ENCODE measurements at regions not wholly inside any gene's neighbourhood (a gene's known extent, or its start where the extent isn't known, plus 50 kb on each side); places are given as distances from the start of the nearest gene placed in this dataset.

- H3K4me2 ChIP-seq (ENCODE audit: insufficient read depth, low read length), result no peak overlapping the region
These were observed 53.9 kb upstream of the CAV2 start for GRCh38 chr7:116445447-116446211.

GRCh38 chr7:116446212-116446855 lies 53.2 kb upstream of the CAV2 start:
- peaks cover 43% of the 10 kb centered on the region for H3K4me1 ChIP-seq (ENCODE audit: insufficient read depth, low read length)
- no peak for TF ChIP-seq CTCF (IDR thresholded peaks at IDR 0.05; ENCODE audit: extremely low read depth, low read depth, low read length)
- no peaks in the 10 kb centered on the region for H3K36me3 ChIP-seq (ENCODE audit: insufficient read depth, low read length)
- DNase-seq (ENCODE audit: insufficient read length, low spot score, missing footprints), result no peak
- H3K4me2 ChIP-seq (ENCODE audit: insufficient read depth, low read length), result no peak overlapping the region
- H3K27ac ChIP-seq (ENCODE audit: low read depth, low read length), result no peak overlapping the region
- peak overlapping the region; percentile 19 for H2AFZ ChIP-seq (ENCODE audit: low read length)
- H3K9me3 ChIP-seq (ENCODE audit: low read depth, low read length), result no peaks in the 10 kb centered on the region
- H4K20me1 ChIP-seq (ENCODE audit: insufficient read depth, low read length), result no peaks in the 10 kb centered on the region
- no peak overlapping the region for H3K4me3 ChIP-seq (ENCODE audit: insufficient read depth, low read length)
- no peaks in the 10 kb centered on the region for H3K27me3 ChIP-seq (ENCODE audit: insufficient read depth, low read length)
- no peaks in the 10 kb centered on the region for H3K79me2 ChIP-seq (ENCODE audit: insufficient read depth, low read length)

More at GRCh38 chr7:116445447-116446211, 53.9 kb upstream of the CAV2 start:
- Histone ChIP-seq H3K27me3 (ENCODE audit: insufficient read depth, low read length) (no peaks in the 10 kb centered on the region), H2AFZ (ENCODE audit: low read length) (no peak overlapping the region), H4K20me1 (ENCODE audit: insufficient read depth, low read length) (no peaks in the 10 kb centered on the region), H3K9me3 (ENCODE audit: low read depth, low read length) (no peaks in the 10 kb centered on the region), H3K27ac (ENCODE audit: low read depth, low read length) (no peak overlapping the region), H3K4me3 (ENCODE audit: insufficient read depth, low read length) (no peak overlapping the region), H3K36me3 (ENCODE audit: insufficient read depth, low read length) (no peaks in the 10 kb centered on the region), H3K79me2 (ENCODE audit: insufficient read depth, low read length) (no peaks in the 10 kb centered on the region), H3K4me1 (ENCODE audit: insufficient read depth, low read length) (peaks cover 43% of the 10 kb centered on the region)
- TF ChIP-seq CTCF (IDR thresholded peaks at IDR 0.05; ENCODE audit: extremely low read depth, low read depth, low read length), result no peak
- no peak for DNase-seq (ENCODE audit: insufficient read length, low spot score, missing footprints)

GRCh38 chr7:116447436-116447835 lies 52.1 kb upstream of the CAV2 start:
- DNase-seq (ENCODE audit: insufficient read length, low spot score, missing footprints), result no peak
- H2AFZ ChIP-seq (ENCODE audit: low read length), result peak overlapping the region; percentile 15
- H3K4me1 ChIP-seq (ENCODE audit: insufficient read depth, low read length), result peaks cover 35% of the 10 kb centered on the region

More at GRCh38 chr7:116447436-116447835, 52.1 kb upstream of the CAV2 start:
- TF ChIP-seq CTCF (IDR thresholded peaks at IDR 0.05; ENCODE audit: extremely low read depth, low read depth, low read length), result no peak
- Histone ChIP-seq H3K4me2 (ENCODE audit: insufficient read depth, low read length) (no peak overlapping the region), H3K9me3 (ENCODE audit: low read depth, low read length) (no peaks in the 10 kb centered on the region), H3K27ac (ENCODE audit: low read depth, low read length) (no peak overlapping the region), H3K79me2 (ENCODE audit: insufficient read depth, low read length) (no peaks in the 10 kb centered on the region), H3K36me3 (ENCODE audit: insufficient read depth, low read length) (no peaks in the 10 kb centered on the region), H3K27me3 (ENCODE audit: insufficient read depth, low read length) (no peaks in the 10 kb centered on the region), H3K4me3 (ENCODE audit: insufficient read depth, low read length) (no peak overlapping the region), H4K20me1 (ENCODE audit: insufficient read depth, low read length) (no peaks in the 10 kb centered on the region)
